ENCODE measurements at regions not wholly inside any gene's neighbourhood (a gene's known extent, or its start where the extent isn't known, plus 50 kb on each side); places are given as distances from the start of the nearest gene placed in this dataset.
"Not testable (repeated sequence)": the region's sequence is repeated elsewhere in the genome, so short reads cannot be mapped to it uniquely, and the experiment has no call there.

- no peaks in the 10 kb centered on the region for H3K4me1 ChIP-seq
- WGBS, 2 donors = 83 to 85% methylated on average over 8 of the region's 8 CpGs
- H3K27ac ChIP-seq = no peak overlapping the region
- no peaks in the 10 kb centered on the region for H3K36me3 ChIP-seq (replicated peaks in 1 of 2; ENCODE audit: insufficient read depth in 1 of 2, low read depth in 2 of 2)
- no peaks in the 10 kb centered on the region for H3K9me3 ChIP-seq
- H3K4me3 ChIP-seq = no peak overlapping the region
- DNase-seq (no peak), ATAC-seq (no peak)
- no peaks in the 10 kb centered on the region for H3K27me3 ChIP-seq
- TF ChIP-seq POLR2A (IDR thresholded peaks at IDR 0.05) = no peak
- TF ChIP-seq CTCF (IDR thresholded peaks at IDR 0.05) = no peak
- intact Hi-C loops (cut with DNase I) = no loop called here
These were observed 76.1 kb downstream of the SKIDA1 start for GRCh38 chr10:21449288-21449966.

- no peak overlapping the region for H3K4me3 ChIP-seq
- TF ChIP-seq CTCF (IDR thresholded peaks at IDR 0.05) (no peak), POLR2A (IDR thresholded peaks at IDR 0.05) (no peak)
- H3K4me1 ChIP-seq = no peaks in the 10 kb centered on the region
- no peak overlapping the region for H3K27ac ChIP-seq
- no peaks in the 10 kb centered on the region for H3K36me3 ChIP-seq (replicated peaks in 1 of 2; ENCODE audit: insufficient read depth in 1 of 2, low read depth in 2 of 2)
- DNase-seq (no peak), ATAC-seq (no peak)
- WGBS, 2 donors = 64 to 93% methylated on average over 1 of the region's 1 CpG
- intact Hi-C loops (cut with DNase I) = no loop called here
- H3K27me3 ChIP-seq = no peaks in the 10 kb centered on the region
- no peaks in the 10 kb centered on the region for H3K9me3 ChIP-seq
These were observed 80.3 kb downstream of the SKIDA1 start for GRCh38 chr10:21445163-21445562.

GRCh38 chr10:21441625-21442024 lies 83.9 kb downstream of the SKIDA1 start:
- ATAC-seq (no peak), DNase-seq (no peak)
- no peaks in the 10 kb centered on the region for H3K27me3 ChIP-seq
- intact Hi-C loops (cut with DNase I) = no loop called here
- no peak for TF ChIP-seq POLR2A (IDR thresholded peaks at IDR 0.05)
- TF ChIP-seq CTCF (IDR thresholded peaks at IDR 0.05) = no peak
- H3K4me1 ChIP-seq = no peaks in the 10 kb centered on the region
- WGBS, 2 donors = 83 to 88% methylated on average over 2 of the region's 2 CpGs
- H3K9me3 ChIP-seq = no peaks in the 10 kb centered on the region
- H3K4me3 ChIP-seq = no peak overlapping the region
- no peaks in the 10 kb centered on the region for H3K36me3 ChIP-seq (replicated peaks in 1 of 2; ENCODE audit: insufficient read depth in 1 of 2, low read depth in 2 of 2)
- H3K27ac ChIP-seq = no peak overlapping the region

- H3K4me3 ChIP-seq; H3K27me3 ChIP-seq; DNase-seq; ATAC-seq; intact Hi-C loops (cut with DNase I); H3K4me1 ChIP-seq; H3K36me3 ChIP-seq (replicated peaks in 1 of 2; ENCODE audit: insufficient read depth in 1 of 2, low read depth in 2 of 2); H3K9me3 ChIP-seq; H3K27ac ChIP-seq: not testable (repeated sequence)
- 59 to 62% methylated on average over 10 of the region's 10 CpGs for WGBS, 2 donors
These were observed 86.6 kb downstream of the SKIDA1 start for GRCh38 chr10:21438914-21439313.

GRCh38 chr10:21437770-21438382 lies 87.6 kb downstream of the SKIDA1 start:
- no peaks in the 10 kb centered on the region for H3K9me3 ChIP-seq
- no peak overlapping the region for H3K4me3 ChIP-seq
- H3K4me1 ChIP-seq = no peaks in the 10 kb centered on the region
- no peaks in the 10 kb centered on the region for H3K36me3 ChIP-seq (replicated peaks in 1 of 2; ENCODE audit: insufficient read depth in 1 of 2, low read depth in 2 of 2)
- no peak overlapping the region for H3K27ac ChIP-seq
- TF ChIP-seq CTCF (IDR thresholded peaks at IDR 0.05) (no peak), POLR2A (IDR thresholded peaks at IDR 0.05) (no peak)
- H3K27me3 ChIP-seq = no peaks in the 10 kb centered on the region
- DNase-seq (no peak), ATAC-seq (no peak)
- intact Hi-C loops (cut with DNase I) = no loop called here
- WGBS, 2 donors = 76% methylated on average over 8 of the region's 8 CpGs
